RCC 7860 (cell line): ENCODE measurements at regions not wholly inside any gene's neighbourhood (a gene's known extent, or its start where the extent isn't known, plus 50 kb on each side); places are given as distances from the start of the nearest gene placed in this dataset.
"Not testable (repeated sequence)": the region's sequence is repeated elsewhere in the genome, so short reads cannot be mapped to it uniquely, and the experiment has no call there.

ENCODE experiments used
- DNase-seq: peaks from one replicate; pipeline ENCODE4 v3.0.0-alpha.2; 2015; ENCODE audit warnings: low spot score
- FAIRE-seq: peaks from 2 replicates; lab custom pipeline; 2012; peaks lifted over from hg19 to GRCh38; lab: Jason Lieb, UNC

DNA sequence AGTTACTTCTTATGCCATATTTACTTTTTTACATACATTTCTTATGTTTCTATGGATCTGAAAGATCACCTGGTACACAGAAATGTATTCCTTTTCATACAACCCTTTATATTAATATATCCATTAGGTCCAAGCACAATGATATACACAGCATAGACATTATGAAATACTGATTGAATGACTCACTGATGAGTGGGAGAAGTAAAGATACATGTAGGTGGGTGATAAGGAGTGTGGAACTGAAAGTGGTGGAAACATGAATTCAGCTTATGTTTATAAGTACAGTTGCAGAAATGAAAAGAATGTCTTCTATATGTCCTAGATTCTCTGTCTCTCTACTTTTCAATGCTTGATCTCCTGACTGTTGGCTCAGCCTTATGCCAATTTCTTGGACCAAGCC is 87.9 kb downstream of the YIPF7 start:
- no peak for DNase-seq
- FAIRE-seq, result no peak

DNA sequence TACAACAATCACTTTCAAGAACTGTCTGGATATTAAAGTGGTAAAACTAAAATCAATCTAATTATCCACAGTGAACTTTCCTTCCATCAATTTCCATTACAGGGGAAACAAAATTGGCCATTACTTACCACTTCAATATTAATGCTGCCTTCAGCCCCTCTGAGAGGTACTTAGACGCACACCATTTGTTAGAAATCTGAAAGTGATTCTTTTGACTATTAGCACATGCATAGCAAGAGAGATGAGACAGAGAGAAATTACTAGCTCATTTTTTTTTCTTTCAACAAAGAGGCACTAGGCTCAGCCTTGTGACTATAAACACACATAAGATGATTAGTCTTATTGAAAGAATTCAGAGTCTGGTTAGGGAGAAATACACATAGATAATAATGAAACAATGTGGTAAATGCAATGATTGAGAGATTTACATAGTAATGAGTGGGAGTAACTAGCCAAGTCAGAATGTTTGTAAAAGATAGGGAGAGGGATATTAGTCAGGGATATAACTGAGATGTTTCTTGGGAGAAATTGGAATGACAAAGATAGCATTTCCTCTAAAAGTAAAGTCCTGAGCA is 93.3 kb downstream of the YIPF7 start:
- FAIRE-seq (no peak), DNase-seq (no peak)

DNA sequence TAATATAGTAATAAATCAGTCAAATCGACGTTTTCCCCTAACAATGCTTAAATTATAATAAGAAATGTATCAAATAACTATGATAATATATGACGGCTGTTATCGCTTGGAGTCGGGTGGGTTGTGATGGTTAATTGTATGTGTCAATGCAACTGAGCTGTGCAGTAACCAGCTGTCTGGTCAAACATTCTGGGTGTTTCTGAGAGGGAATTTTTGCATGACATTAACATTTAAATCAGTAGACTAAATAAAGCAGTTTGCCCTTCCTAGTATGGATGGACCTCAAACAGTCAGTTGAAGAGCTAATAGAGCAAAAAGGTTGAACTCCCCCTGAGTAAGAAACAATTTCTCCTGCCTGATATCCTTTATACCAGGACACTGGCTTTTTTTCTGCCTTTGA is 96.7 kb downstream of the YIPF7 start:
- no peak for FAIRE-seq
- DNase-seq, result no peak

DNA sequence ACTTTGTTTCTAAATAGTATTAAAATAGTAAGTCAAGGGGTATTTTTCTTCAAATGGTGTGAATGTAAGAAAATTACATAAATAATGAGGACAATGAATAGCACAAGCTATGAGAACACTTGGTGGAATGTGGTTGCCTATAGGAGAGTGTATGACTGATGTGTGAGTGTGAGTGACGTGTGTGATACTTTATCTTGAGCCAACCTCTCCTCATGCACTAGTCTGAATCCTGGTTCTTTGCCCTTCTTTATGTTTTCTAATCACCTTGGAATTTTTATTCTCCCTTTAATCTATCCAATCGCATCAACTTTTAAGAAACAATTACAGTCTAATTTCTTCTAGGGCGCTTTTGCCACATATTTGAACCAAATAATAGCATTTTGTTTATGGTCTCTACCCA is 98.2 kb downstream of the YIPF7 start:
- DNase-seq (no peak), FAIRE-seq (no peak)

DNA sequence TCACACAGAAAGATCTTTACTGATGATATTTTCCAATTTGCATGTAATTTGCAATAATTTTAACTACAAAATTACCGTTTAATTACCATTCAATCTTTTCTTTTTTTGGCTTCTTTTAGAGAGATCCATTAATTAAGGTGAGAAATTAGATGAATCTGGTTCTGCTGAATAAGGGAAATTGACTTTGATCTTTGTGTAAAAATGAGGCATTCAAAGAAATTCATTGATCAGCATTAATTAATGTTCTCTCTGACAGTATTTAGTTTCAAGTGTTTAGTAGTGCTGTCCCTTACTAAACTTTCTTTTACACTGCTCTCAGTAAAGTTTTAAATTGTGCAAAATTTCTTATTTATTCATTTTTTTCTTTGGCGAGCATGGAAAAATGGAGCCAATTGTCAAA is 97.2 kb upstream of the KCTD8 start:
- FAIRE-seq (no peak), DNase-seq (no peak)

DNA sequence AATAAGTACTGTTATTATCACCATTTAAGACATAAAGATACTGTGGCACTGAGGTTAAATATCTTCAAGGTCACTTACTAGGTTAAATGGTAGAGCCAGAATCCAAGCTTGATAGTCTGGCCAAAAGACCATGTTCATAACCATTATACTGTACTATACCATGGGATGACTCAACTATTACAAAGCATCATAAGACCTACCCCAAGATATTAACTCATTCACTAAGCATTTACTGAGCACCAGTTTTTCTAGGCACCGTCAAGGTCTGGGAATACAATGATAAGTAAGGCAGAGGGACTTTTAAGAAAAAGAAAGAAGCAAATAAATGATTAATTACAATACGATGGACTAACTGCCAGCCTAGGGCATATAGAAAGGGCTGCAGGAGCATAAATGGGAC is 95.5 kb upstream of the KCTD8 start:
- FAIRE-seq (no peak), DNase-seq (peak; percentile 13)

DNA sequence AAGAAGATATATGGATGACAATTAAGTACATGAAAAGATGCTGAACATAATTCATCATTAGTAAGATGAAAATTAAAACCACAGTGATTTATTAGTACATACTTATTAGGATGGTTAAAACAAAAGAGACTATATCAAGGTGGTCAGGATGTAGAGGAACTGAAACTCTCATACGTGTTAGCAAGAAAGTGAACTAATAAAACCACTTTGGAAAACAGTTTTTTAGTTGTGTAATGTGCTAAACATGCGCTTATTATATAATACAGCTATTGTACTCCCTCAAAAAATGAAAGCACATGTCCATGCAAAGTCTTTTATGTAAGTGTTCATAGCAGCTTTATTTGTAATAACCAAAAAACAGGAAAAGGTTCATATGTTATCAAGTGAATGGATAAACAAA is 89.9 kb upstream of the KCTD8 start:
- DNase-seq, result no peak
- FAIRE-seq, result no peak

- FAIRE-seq (no peak), DNase-seq (no peak)
These were observed 87.4 kb upstream of the KCTD8 start for GRCh38 chr4:44535981-44536380.

DNA sequence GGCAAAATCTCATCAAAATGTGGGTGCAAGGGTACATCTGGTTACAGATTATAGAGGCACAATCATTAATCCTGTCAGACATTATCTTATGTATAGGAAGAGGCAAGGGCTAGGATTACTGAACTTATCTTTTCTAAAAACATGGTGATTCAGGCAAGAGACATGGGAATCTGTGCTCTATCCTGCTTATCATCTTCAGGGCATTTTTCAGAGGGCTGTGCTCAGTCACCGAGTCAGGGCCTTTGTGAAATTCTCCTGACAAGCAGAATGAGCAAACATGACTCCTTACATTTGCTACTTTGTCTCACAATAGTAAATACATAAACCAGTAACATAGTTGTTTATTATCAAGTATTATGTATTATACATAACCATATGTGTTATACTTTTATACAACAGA is 84.2 kb upstream of the KCTD8 start:
- FAIRE-seq (no peak), DNase-seq (no peak)

- FAIRE-seq (no peak), DNase-seq (no peak)
These were observed 74.3 kb upstream of the KCTD8 start for GRCh38 chr4:44522761-44523445.

DNA sequence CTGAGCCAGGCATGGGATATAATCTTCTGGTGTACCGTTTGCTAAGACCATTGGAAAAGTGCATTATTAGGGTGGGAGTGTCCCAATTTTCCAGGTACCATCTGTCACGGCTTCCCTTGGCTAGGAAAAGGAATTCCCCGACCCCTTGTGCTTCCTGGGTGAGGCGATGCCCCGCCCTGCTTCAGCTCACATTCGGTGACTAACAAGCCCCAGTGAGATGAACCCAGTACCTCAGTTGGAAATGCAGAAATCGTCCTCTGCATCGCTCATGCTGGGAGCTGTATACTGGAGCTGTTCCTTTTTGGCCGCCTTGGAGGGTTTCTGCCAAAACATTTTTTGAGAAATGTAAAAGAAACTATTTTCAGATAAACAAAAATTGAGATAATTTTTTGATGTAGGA is 53.6 kb upstream of the KCTD8 start:
- not testable (repeated sequence) for FAIRE-seq, DNase-seq
